Fibroblast of skin of left quadriceps (primary cell): ENCODE measurements at regions not wholly inside any gene's neighbourhood (a gene's known extent, or its start where the extent isn't known, plus 50 kb on each side); places are given as distances from the start of the nearest gene placed in this dataset.
"Not testable (repeated sequence)": the region's sequence is repeated elsewhere in the genome, so short reads cannot be mapped to it uniquely, and the experiment has no call there.

Source experiments
- DNase-seq, 2 experiments: peaks; one replicate each; pipeline ENCODE4 v3.0.0-alpha.2; 2013; ENCODE audit warnings: low read depth in 2 of 2

GRCh38 chr5:23451156-23451555 is 56.3 kb upstream of the PRDM9 start:
- DNase-seq, result no peak

- no peak for DNase-seq
These were observed 57.2 kb upstream of the PRDM9 start for GRCh38 chr5:23450187-23450586.

GRCh38 chr5:23448627-23449026 is 58.8 kb upstream of the PRDM9 start:
- DNase-seq, result no peak

GRCh38 chr5:23446424-23446823 is 61.0 kb upstream of the PRDM9 start:
- peak; percentile 8 to 15 for DNase-seq

GRCh38 chr5:23445573-23445972 is 61.8 kb upstream of the PRDM9 start:
- peak in 1 of 2 experiments; percentile 10 for DNase-seq

- no peak for DNase-seq
These were observed 66.7 kb upstream of the PRDM9 start for GRCh38 chr5:23440703-23441102.

- no peak for DNase-seq
These were observed 70.4 kb upstream of the PRDM9 start for GRCh38 chr5:23437011-23437410.

GRCh38 chr5:23433534-23434315 is 73.7 kb upstream of the PRDM9 start:
- DNase-seq, result no peak

- DNase-seq, result no peak
These were observed 78.7 kb upstream of the PRDM9 start for GRCh38 chr5:23428705-23429104.

- DNase-seq, result not testable (repeated sequence)
These were observed 87.2 kb upstream of the PRDM9 start for GRCh38 chr5:23420214-23420613.

GRCh38 chr5:23419115-23419514 is 88.3 kb upstream of the PRDM9 start:
- no peak for DNase-seq

- DNase-seq, result no peak
These were observed 94.9 kb upstream of the PRDM9 start for GRCh38 chr5:23412515-23412914.

GRCh38 chr5:23411994-23412393 is 95.4 kb upstream of the PRDM9 start:
- DNase-seq, result peak; percentile 26 to 36

GRCh38 chr5:23411200-23411599 is 96.2 kb upstream of the PRDM9 start:
- DNase-seq, result no peak

- not testable (repeated sequence) for DNase-seq
These were observed 96.6 kb upstream of the PRDM9 start for GRCh38 chr5:23410775-23411174.

- no peak for DNase-seq
These were observed 101.9 kb upstream of the PRDM9 start for GRCh38 chr5:23405316-23406068.

GRCh38 chr5:23402585-23402984 is 104.8 kb upstream of the PRDM9 start:
- no peak for DNase-seq

- DNase-seq, result no peak
These were observed 106.5 kb upstream of the PRDM9 start for GRCh38 chr5:23400951-23401350.

- no peak for DNase-seq
These were observed 111.1 kb upstream of the PRDM9 start for GRCh38 chr5:23396346-23396745.

GRCh38 chr5:23389291-23390101 is 117.9 kb upstream of the PRDM9 start:
- DNase-seq, result no peak

- no peak for DNase-seq
These were observed 122.4 kb upstream of the PRDM9 start for GRCh38 chr5:23385036-23385435.

GRCh38 chr5:23372177-23372576 is 135.2 kb upstream of the PRDM9 start:
- no peak for DNase-seq
